SK-N-SH (cell line): ENCODE measurements at regions not wholly inside any gene's neighbourhood (a gene's known extent, or its start where the extent isn't known, plus 50 kb on each side); places are given as distances from the start of the nearest gene placed in this dataset.

Experiments used
- CTCF ChIA-PET: fragments of 300-600, 350-600 bp; formaldehyde crosslinking; extraction: SDS; loops from one replicate; lab custom pipeline; 2021; lab: Yijun Ruan, JAX
- POLR2A ChIA-PET: fragments of 350-600 bp; sonication (Branson Sonifier 250); formaldehyde crosslinking; extraction: SDS; loops from one replicate; lab custom pipeline; 2020; ENCODE audit warnings: antibody characterized with exemption, inconsistent platforms; lab: Yijun Ruan, JAX
- DNase-seq: peaks from one replicate; pipeline ENCODE4 v3.0.0; 2012
- H2AFZ ChIP-seq: fragments of 200-600 bp; sonication (generic); 2 replicates; pipeline ENCODE4 v1.8.1; 2016; ENCODE audit warnings: antibody characterized with exemption, mild to moderate bottlenecking, low read depth
- H3F3A ChIP-seq: fragments of 200-600 bp; sonication (generic); replicated peaks from 2 replicates; pipeline ENCODE3; 2016; ENCODE audit warnings: antibody characterized with exemption, mild to moderate bottlenecking; ENCODE audit not compliant: insufficient read depth
- H3K27ac ChIP-seq, 2 experiments: fragments of 200-500 bp in 1 of 2; fragments of 200-600 bp in 1 of 2; sonication (Bioruptor generic) in 1 of 2; sonication (generic), shearing (Covaris generic) in 1 of 2; 2 replicates each; pipeline versions ENCODE4 v1.5.1 to v1.6.1; 2014 to 2016; ENCODE audit warnings: low read depth in 2 of 2, inconsistent platforms in 1 of 2, low read length in 1 of 2, mild to moderate bottlenecking in 1 of 2, mixed read lengths in 1 of 2
- H3K27me3 ChIP-seq: fragments of 200-600 bp; sonication (generic), shearing (Covaris generic); 2 replicates; pipeline ENCODE4 v1.6.1; 2016; ENCODE audit warnings: mixed run types; ENCODE audit not compliant: insufficient read depth
- H3K36me3 ChIP-seq, 2 experiments: fragments of 200-500 bp in 1 of 2; fragments of 200-600 bp in 1 of 2; sonication (Bioruptor generic) in 1 of 2; sonication (generic) in 1 of 2; replicated peaks in 1 of 2; 2 replicates each; pipeline versions ENCODE3 to v1.5.1; 2014 to 2016; ENCODE audit warnings: low read length in 1 of 2, mild to moderate bottlenecking in 1 of 2; ENCODE audit not compliant: insufficient read depth in 2 of 2, control insufficient read depth in 1 of 2
- H3K4me1 ChIP-seq, 2 experiments: fragments of 200-500 bp in 1 of 2; fragments of 200-600 bp in 1 of 2; sonication (Bioruptor generic) in 1 of 2; sonication (generic), shearing (Covaris generic) in 1 of 2; 2 replicates each; pipeline versions ENCODE4 v1.5.1 to v1.6.1; 2014 to 2016; ENCODE audit warnings: low read depth in 1 of 2, low read length in 1 of 2, mixed run types in 1 of 2; ENCODE audit not compliant: insufficient read depth in 2 of 2, control insufficient read depth in 1 of 2
- H3K4me2 ChIP-seq: fragments of 200-600 bp; sonication (generic), shearing (Covaris generic); 2 replicates; pipeline ENCODE4 v1.6.1; 2017; ENCODE audit warnings: mixed run types
- H3K4me3 ChIP-seq, 2 experiments: fragments of 200-500 bp in 1 of 2; fragments of 200-600 bp in 1 of 2; sonication (Bioruptor generic) in 1 of 2; sonication (generic), shearing (Covaris generic) in 1 of 2; 2 replicates each; pipeline versions ENCODE4 v1.5.1 to v1.8.1; 2014 to 2016; ENCODE audit warnings: low read depth in 2 of 2, inconsistent platforms in 1 of 2, low read length in 1 of 2, mild to moderate bottlenecking in 1 of 2, mixed read lengths in 1 of 2, moderate library complexity in 1 of 2
- H3K79me2 ChIP-seq: fragments of 200-600 bp; sonication (generic); 2 replicates; pipeline ENCODE4 v1.8.1; 2017; ENCODE audit warnings: mild to moderate bottlenecking; ENCODE audit not compliant: insufficient read depth
- H3K9ac ChIP-seq: fragments of 200-600 bp; sonication (generic); 2 replicates; pipeline ENCODE4 v1.6.1; 2017; ENCODE audit warnings: mixed run types
- H3K9me2 ChIP-seq: fragments of 200-600 bp; sonication (generic); 2 replicates; pipeline ENCODE4 v1.6.1; 2017; ENCODE audit warnings: mixed run types
- H3K9me3 ChIP-seq: fragments of 200-600 bp; sonication (generic); 2 replicates; pipeline ENCODE4 v1.6.1; 2017; ENCODE audit warnings: mixed run types, mild to moderate bottlenecking, moderate library complexity
- H4K20me1 ChIP-seq: fragments of 200-600 bp; sonication (generic); 2 replicates; pipeline ENCODE4 v1.6.1; 2017; ENCODE audit warnings: mild to moderate bottlenecking, mixed run types; ENCODE audit not compliant: insufficient read depth
- ELF1 ChIP-seq: IDR thresholded peaks from 2 replicates; pipeline ENCODE4 v1.4.0; 2012
- FOSL2 ChIP-seq: IDR thresholded peaks from 2 replicates; pipeline ENCODE4 v1.4.0; 2012; ENCODE audit warnings: low read depth, mild to moderate bottlenecking, moderate library complexity, borderline replicate concordance
- FOXM1 ChIP-seq: IDR thresholded peaks from 2 replicates; pipeline ENCODE4 v1.4.0; 2012; ENCODE audit warnings: low read depth, mild to moderate bottlenecking
- GABPA ChIP-seq: IDR thresholded peaks from 2 replicates; pipeline ENCODE4 v1.4.0; 2012; ENCODE audit warnings: low read depth, mild to moderate bottlenecking
- GATA2 ChIP-seq: sonication (generic); formaldehyde crosslinking; IDR thresholded peaks from 2 replicates; pipeline ENCODE4 v1.5.0; 2020; ENCODE audit warnings: mild to moderate bottlenecking, missing genetic modification reagents
- IRF3 ChIP-seq: fragments of 150-350 bp; IDR thresholded peaks from 2 replicates; pipeline ENCODE4 v1.6.1; 2016; ENCODE audit warnings: mild to moderate bottlenecking, low read depth, low read length
- JUND ChIP-seq: IDR thresholded peaks from 2 replicates; pipeline ENCODE4 v1.4.0; 2012
- NFIC ChIP-seq: IDR thresholded peaks from 2 replicates; pipeline ENCODE4 v1.4.0; 2012; ENCODE audit warnings: borderline replicate concordance
- RAD21 ChIP-seq: IDR thresholded peaks from 2 replicates; pipeline ENCODE4 v1.6.1; 2012; ENCODE audit warnings: mild to moderate bottlenecking, low read length
- SMC3 ChIP-seq: IDR thresholded peaks from 2 replicates; pipeline ENCODE4 v1.6.1; 2012; ENCODE audit warnings: low read depth, low read length, improper control_type of control experiment
- TCF12 ChIP-seq: IDR thresholded peaks from 2 replicates; pipeline ENCODE4 v1.4.0; 2012
- TEAD4 ChIP-seq: IDR thresholded peaks from 2 replicates; pipeline ENCODE4 v1.4.0; 2012; ENCODE audit warnings: mild to moderate bottlenecking, borderline replicate concordance; ENCODE audit not compliant: insufficient read depth
- USF1 ChIP-seq: IDR thresholded peaks from 2 replicates; pipeline ENCODE4 v1.4.0; 2012; ENCODE audit warnings: low read depth, borderline replicate concordance
- ZBTB33 ChIP-seq: IDR thresholded peaks from 2 replicates; pipeline ENCODE4 v1.4.0; 2012; ENCODE audit warnings: low read depth, borderline replicate concordance
- WGBS: methylation state at CpG from one replicate; pipeline ENCODE4 v1.1.6; 2017; ENCODE audit warnings: low lambda C conversion rate; 5-methylcytosine and 5-hydroxymethylcytosine counted together
- TF ChIP-seq, protein P1 (sequence below): fragments of 200-600 bp; sonication (generic); IDR thresholded peaks from 2 replicates; pipeline ENCODE4 v1.6.1; 2017; ENCODE audit warnings: antibody characterized with exemption, mild to moderate bottlenecking, moderate library complexity
- TF ChIP-seq, protein P2 (sequence below): IDR thresholded peaks from 2 replicates; pipeline ENCODE4; 2012
- TF ChIP-seq, protein P3 (sequence below): IDR thresholded peaks from 2 replicates; pipeline ENCODE4 v1.4.0; 2012; ENCODE audit warnings: low read depth
- TF ChIP-seq, protein P4 (sequence below): IDR thresholded peaks from 2 replicates; pipeline ENCODE4 v1.6.1; 2012; ENCODE audit warnings: mild to moderate bottlenecking, low read depth, low read length, moderate library complexity

DNA sequence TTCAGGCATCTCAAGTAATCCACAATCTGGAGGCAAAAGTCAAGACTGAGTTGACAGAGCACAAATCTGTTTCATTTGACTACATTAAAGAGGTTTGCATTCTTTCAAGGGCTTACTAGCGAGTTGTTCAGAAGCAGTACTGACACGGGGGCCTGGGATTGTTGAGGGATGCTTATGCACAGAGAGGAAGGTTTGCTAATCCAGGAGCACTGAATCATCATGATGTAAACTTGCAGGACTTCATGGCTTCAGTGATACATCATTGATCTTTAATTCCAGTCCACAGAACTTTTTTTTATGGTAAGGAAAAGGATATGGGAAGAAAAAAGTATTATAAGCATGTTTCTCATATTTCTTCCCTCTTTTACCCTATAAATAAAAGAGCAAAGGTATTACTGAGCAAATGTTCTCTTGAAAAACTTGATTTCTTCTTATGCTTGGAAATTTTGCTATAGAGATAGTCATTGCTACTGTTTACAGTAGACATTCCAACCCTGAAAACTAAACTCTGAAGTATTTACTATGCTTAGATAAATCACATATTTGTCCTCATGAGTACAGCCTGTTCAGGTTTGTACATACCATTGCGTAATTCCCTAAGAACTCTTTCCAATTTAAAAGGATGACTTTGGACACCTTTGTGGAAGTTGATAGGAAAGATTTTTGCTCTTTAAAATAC is 65.8 kb upstream of the KPNA3 start (continued):
- TF ChIP-seq ZBTB33 = no peak

DNA sequence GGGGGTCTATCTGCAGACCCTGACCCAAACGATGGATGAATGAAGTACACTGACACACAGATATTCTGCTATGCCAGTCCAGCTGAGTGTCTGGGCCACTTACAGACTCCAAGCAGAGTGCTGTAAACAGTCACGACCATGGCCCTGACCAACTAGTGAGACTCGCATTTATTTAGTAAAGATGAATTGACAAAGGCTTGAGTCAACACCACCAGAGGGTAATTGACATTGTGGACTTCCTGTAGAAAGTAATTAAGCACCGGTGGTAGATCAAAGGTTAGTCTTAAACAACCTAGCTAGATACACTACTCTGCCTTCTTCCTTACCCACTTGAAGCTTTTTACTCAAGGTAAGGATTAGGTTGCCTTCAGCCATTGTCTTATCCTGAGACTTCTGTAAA is 63.4 kb upstream of the KPNA3 start:
- Histone ChIP-seq H3K4me3 (no peak overlapping the region), H2AFZ (no peak overlapping the region), H3K9ac (no peak overlapping the region), H4K20me1 (no peaks in the 10 kb centered on the region), H3K27ac (no peak overlapping the region), H3K9me2 (no peaks in the 10 kb centered on the region), H3K4me1 (0 out of 4 replicates have a peak, but pooled peaks cover 0 to 7% of the 10 kb centered on the region in 2 experiments), H3K36me3 (no peaks in the 10 kb centered on the region), H3K4me2 (no peak overlapping the region), H3K9me3 (peaks cover 10% of the 10 kb centered on the region), H3K79me2 (no peaks in the 10 kb centered on the region), H3K27me3 (no peaks in the 10 kb centered on the region), H3F3A (peaks cover 23% of the 10 kb centered on the region)
- ChIA-PET POLR2A (no interaction called here), CTCF (interaction anchor here (0.6 to 0.7 kb wide), 2 partner anchors 65 to 136 kb away, joined by 3 read pairs; no protein-coding TSS in a partner anchor)
- 43% methylated on average over 4 of the region's 4 CpGs for WGBS
- no peak for DNase-seq
- no peak for TF ChIP-seq ZBTB33
- TF ChIP-seq, protein P1, sequence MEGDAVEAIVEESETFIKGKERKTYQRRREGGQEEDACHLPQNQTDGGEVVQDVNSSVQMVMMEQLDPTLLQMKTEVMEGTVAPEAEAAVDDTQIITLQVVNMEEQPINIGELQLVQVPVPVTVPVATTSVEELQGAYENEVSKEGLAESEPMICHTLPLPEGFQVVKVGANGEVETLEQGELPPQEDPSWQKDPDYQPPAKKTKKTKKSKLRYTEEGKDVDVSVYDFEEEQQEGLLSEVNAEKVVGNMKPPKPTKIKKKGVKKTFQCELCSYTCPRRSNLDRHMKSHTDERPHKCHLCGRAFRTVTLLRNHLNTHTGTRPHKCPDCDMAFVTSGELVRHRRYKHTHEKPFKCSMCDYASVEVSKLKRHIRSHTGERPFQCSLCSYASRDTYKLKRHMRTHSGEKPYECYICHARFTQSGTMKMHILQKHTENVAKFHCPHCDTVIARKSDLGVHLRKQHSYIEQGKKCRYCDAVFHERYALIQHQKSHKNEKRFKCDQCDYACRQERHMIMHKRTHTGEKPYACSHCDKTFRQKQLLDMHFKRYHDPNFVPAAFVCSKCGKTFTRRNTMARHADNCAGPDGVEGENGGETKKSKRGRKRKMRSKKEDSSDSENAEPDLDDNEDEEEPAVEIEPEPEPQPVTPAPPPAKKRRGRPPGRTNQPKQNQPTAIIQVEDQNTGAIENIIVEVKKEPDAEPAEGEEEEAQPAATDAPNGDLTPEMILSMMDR = no peak
- TF ChIP-seq, protein P2, sequence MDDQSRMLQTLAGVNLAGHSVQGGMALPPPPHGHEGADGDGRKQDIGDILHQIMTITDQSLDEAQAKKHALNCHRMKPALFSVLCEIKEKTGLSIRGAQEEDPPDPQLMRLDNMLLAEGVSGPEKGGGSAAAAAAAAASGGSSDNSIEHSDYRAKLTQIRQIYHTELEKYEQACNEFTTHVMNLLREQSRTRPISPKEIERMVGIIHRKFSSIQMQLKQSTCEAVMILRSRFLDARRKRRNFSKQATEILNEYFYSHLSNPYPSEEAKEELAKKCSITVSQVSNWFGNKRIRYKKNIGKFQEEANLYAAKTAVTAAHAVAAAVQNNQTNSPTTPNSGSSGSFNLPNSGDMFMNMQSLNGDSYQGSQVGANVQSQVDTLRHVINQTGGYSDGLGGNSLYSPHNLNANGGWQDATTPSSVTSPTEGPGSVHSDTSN = no peak
- no peak for TF ChIP-seq RAD21
- no peak for TF ChIP-seq GATA2 (CRISPR knock-in tag)
- TF ChIP-seq JUND = no peak
- no peak for TF ChIP-seq SMC3
- no peak for TF ChIP-seq IRF3
- TF ChIP-seq TEAD4 = no peak
- TF ChIP-seq, protein P3, sequence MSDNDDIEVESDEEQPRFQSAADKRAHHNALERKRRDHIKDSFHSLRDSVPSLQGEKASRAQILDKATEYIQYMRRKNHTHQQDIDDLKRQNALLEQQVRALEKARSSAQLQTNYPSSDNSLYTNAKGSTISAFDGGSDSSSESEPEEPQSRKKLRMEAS = no peak
- no peak for TF ChIP-seq FOSL2
- no peak for TF ChIP-seq GABPA
- TF ChIP-seq ELF1 = no peak
- TF ChIP-seq USF1 = no peak
- no peak for TF ChIP-seq FOXM1
- TF ChIP-seq, protein P4, sequence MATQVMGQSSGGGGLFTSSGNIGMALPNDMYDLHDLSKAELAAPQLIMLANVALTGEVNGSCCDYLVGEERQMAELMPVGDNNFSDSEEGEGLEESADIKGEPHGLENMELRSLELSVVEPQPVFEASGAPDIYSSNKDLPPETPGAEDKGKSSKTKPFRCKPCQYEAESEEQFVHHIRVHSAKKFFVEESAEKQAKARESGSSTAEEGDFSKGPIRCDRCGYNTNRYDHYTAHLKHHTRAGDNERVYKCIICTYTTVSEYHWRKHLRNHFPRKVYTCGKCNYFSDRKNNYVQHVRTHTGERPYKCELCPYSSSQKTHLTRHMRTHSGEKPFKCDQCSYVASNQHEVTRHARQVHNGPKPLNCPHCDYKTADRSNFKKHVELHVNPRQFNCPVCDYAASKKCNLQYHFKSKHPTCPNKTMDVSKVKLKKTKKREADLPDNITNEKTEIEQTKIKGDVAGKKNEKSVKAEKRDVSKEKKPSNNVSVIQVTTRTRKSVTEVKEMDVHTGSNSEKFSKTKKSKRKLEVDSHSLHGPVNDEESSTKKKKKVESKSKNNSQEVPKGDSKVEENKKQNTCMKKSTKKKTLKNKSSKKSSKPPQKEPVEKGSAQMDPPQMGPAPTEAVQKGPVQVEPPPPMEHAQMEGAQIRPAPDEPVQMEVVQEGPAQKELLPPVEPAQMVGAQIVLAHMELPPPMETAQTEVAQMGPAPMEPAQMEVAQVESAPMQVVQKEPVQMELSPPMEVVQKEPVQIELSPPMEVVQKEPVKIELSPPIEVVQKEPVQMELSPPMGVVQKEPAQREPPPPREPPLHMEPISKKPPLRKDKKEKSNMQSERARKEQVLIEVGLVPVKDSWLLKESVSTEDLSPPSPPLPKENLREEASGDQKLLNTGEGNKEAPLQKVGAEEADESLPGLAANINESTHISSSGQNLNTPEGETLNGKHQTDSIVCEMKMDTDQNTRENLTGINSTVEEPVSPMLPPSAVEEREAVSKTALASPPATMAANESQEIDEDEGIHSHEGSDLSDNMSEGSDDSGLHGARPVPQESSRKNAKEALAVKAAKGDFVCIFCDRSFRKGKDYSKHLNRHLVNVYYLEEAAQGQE = no peak
- TF ChIP-seq NFIC = no peak
- no peak for TF ChIP-seq TCF12
